ENCODE measurements at regions not wholly inside any gene's neighbourhood (a gene's known extent, or its start where the extent isn't known, plus 50 kb on each side); places are given as distances from the start of the nearest gene placed in this dataset.

DNA sequence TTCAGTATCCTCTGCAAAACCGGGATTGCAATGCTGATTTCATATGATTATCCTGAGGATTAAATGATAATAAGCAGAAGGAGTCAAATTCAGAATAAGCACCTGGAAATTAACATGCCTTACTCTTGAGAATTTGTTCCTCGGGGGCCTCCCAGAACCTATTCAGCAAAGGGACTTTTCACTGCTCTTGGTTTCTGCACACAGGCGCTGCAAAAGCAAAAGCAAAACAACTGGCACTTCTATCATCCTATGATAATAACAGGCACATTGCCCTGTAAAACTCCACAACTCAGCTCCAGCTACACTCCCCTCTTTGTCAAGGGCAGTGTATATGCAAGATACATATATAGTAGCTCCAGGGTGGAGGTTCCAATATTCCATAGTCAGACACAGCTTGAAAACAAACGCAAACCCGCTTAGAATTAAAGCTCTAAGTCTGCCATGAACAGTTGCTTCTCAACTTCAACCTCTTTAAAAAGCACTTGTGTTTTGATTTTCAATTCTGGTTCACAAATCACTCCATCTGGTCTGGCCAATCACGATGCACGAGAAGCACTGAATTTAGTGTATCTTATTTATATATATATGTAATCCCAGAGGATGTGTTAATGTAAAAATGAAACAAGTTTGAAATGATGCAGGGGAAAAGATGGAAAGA lies 119.9 kb upstream of the PTER start:
- TF ChIP-seq, protein P1, sequence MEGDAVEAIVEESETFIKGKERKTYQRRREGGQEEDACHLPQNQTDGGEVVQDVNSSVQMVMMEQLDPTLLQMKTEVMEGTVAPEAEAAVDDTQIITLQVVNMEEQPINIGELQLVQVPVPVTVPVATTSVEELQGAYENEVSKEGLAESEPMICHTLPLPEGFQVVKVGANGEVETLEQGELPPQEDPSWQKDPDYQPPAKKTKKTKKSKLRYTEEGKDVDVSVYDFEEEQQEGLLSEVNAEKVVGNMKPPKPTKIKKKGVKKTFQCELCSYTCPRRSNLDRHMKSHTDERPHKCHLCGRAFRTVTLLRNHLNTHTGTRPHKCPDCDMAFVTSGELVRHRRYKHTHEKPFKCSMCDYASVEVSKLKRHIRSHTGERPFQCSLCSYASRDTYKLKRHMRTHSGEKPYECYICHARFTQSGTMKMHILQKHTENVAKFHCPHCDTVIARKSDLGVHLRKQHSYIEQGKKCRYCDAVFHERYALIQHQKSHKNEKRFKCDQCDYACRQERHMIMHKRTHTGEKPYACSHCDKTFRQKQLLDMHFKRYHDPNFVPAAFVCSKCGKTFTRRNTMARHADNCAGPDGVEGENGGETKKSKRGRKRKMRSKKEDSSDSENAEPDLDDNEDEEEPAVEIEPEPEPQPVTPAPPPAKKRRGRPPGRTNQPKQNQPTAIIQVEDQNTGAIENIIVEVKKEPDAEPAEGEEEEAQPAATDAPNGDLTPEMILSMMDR (IDR thresholded peaks at IDR 0.05; ENCODE audit: poor library complexity, severe bottlenecking): no peak
- no peak for TF ChIP-seq EZH2 (IDR thresholded peaks at IDR 0.05; ENCODE audit: borderline replicate concordance, insufficient read depth, low read length, poor library complexity, severe bottlenecking)
- TF ChIP-seq POLR2AphosphoS5 (IDR thresholded peaks at IDR 0.05): no peak
- TF ChIP-seq SMC3 (conservative IDR thresholded peaks at IDR 0.05; ENCODE audit: poor library complexity): no peak
- no peak for TF ChIP-seq EP300 (conservative IDR thresholded peaks at IDR 0.05; ENCODE audit: poor library complexity, severe bottlenecking)
- TF ChIP-seq TAF1 (IDR thresholded peaks at IDR 0.05; ENCODE audit: low read depth): no peak
